SU-DHL-6 (cell line): ENCODE measurements at regions not wholly inside any gene's neighbourhood (a gene's known extent, or its start where the extent isn't known, plus 50 kb on each side); places are given as distances from the start of the nearest gene placed in this dataset.

Experiments
- EZH2phosphoT487 ChIP-seq: fragments of 200-600 bp; sonication (generic), shearing (Covaris generic); conservative IDR thresholded peaks from 2 replicates; pipeline ENCODE4 v1.6.1; 2018; ENCODE audit warnings: mild to moderate bottlenecking, antibody characterized with exemption, low read length, moderate library complexity, mixed read lengths
- TF ChIP-seq, protein P1 (sequence below): fragments of 200-600 bp; sonication (generic); IDR thresholded peaks from one replicate; pipeline ENCODE4 v1.5.1; 2017; ENCODE audit warnings: antibody characterized with exemption, mild to moderate bottlenecking, low read length, moderate library complexity; ENCODE audit not compliant: insufficient read depth, poor library complexity, severe bottlenecking

DNA sequence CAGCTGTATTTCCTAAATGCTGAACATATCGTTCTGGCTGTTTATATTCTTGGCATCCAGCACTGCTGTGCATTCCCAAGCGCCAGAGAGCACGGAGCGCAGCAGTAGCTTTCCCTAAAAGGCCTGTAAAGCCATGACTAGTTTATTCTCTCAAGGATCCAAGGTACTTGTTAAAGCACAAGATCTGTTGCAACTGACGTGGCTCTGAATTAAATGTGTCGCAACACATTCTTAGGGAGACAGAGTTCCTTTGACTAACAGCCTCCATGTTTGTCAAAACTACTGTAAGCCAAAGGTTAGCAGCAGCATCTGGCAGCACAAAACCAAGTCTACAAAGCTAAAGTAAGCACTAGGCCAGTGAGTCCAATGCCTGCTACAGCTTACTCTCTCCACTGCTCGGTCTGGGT lies 188.6 kb upstream of the FN1 start:
- TF ChIP-seq, protein P1, sequence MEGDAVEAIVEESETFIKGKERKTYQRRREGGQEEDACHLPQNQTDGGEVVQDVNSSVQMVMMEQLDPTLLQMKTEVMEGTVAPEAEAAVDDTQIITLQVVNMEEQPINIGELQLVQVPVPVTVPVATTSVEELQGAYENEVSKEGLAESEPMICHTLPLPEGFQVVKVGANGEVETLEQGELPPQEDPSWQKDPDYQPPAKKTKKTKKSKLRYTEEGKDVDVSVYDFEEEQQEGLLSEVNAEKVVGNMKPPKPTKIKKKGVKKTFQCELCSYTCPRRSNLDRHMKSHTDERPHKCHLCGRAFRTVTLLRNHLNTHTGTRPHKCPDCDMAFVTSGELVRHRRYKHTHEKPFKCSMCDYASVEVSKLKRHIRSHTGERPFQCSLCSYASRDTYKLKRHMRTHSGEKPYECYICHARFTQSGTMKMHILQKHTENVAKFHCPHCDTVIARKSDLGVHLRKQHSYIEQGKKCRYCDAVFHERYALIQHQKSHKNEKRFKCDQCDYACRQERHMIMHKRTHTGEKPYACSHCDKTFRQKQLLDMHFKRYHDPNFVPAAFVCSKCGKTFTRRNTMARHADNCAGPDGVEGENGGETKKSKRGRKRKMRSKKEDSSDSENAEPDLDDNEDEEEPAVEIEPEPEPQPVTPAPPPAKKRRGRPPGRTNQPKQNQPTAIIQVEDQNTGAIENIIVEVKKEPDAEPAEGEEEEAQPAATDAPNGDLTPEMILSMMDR: no peak
- no peak for TF ChIP-seq EZH2phosphoT487
